ENCODE measurements at regions not wholly inside any gene's neighbourhood (a gene's known extent, or its start where the extent isn't known, plus 50 kb on each side); places are given as distances from the start of the nearest gene placed in this dataset.

GRCh38 chr2:116042530-116042929 lies 1600.1 kb downstream of the DPP10 start:
- H3K36me3 Mint-ChIP-seq (ENCODE audit: low read depth), result no peaks in the 10 kb centered on the region
- DNase-seq (ENCODE audit: low read depth, low spot score), result no peak
- H3K4me1 Mint-ChIP-seq, result no peaks in the 10 kb centered on the region
- H3K27ac Mint-ChIP-seq (ENCODE audit: unreplicated experiment), result no peak overlapping the region
- H3K27me3 Mint-ChIP-seq (ENCODE audit: low read depth), result no peaks in the 10 kb centered on the region
- H3K4me3 Mint-ChIP-seq, result no peak overlapping the region
- peaks cover 3% of the 10 kb centered on the region for H3K9me3 Mint-ChIP-seq
- TF ChIP-seq CTCF (conservative IDR thresholded peaks at IDR 0.05), result no peak

GRCh38 chr2:116057538-116057937 lies 1615.1 kb downstream of the DPP10 start:
- H3K36me3 Mint-ChIP-seq (ENCODE audit: low read depth), result peaks cover 5% of the 10 kb centered on the region
- no peak overlapping the region for H3K27ac Mint-ChIP-seq (ENCODE audit: unreplicated experiment)
- DNase-seq (ENCODE audit: low read depth, low spot score), result no peak
- no peak for TF ChIP-seq CTCF (conservative IDR thresholded peaks at IDR 0.05)
- H3K4me3 Mint-ChIP-seq, result no peak overlapping the region
- H3K4me1 Mint-ChIP-seq, result no peaks in the 10 kb centered on the region
- H3K27me3 Mint-ChIP-seq (ENCODE audit: low read depth), result no peaks in the 10 kb centered on the region
- peaks cover 5% of the 10 kb centered on the region for H3K9me3 Mint-ChIP-seq

GRCh38 chr2:116061023-116061422 lies 1618.6 kb downstream of the DPP10 start:
- no peak overlapping the region for H3K4me3 Mint-ChIP-seq
- H3K27ac Mint-ChIP-seq (ENCODE audit: unreplicated experiment), result no peak overlapping the region
- TF ChIP-seq CTCF (conservative IDR thresholded peaks at IDR 0.05), result no peak
- DNase-seq (ENCODE audit: low read depth, low spot score), result no peak
- H3K27me3 Mint-ChIP-seq (ENCODE audit: low read depth), result no peaks in the 10 kb centered on the region
- no peaks in the 10 kb centered on the region for H3K4me1 Mint-ChIP-seq
- no peaks in the 10 kb centered on the region for H3K36me3 Mint-ChIP-seq (ENCODE audit: low read depth)
- H3K9me3 Mint-ChIP-seq, result no peaks in the 10 kb centered on the region

GRCh38 chr2:116073731-116074130 lies 1631.3 kb downstream of the DPP10 start:
- no peaks in the 10 kb centered on the region for H3K27me3 Mint-ChIP-seq (ENCODE audit: low read depth)
- no peak overlapping the region for H3K27ac Mint-ChIP-seq (ENCODE audit: unreplicated experiment)
- peaks cover 5% of the 10 kb centered on the region for H3K9me3 Mint-ChIP-seq
- no peak for TF ChIP-seq CTCF (conservative IDR thresholded peaks at IDR 0.05)
- no peaks in the 10 kb centered on the region for H3K36me3 Mint-ChIP-seq (ENCODE audit: low read depth)
- H3K4me1 Mint-ChIP-seq, result no peaks in the 10 kb centered on the region
- H3K4me3 Mint-ChIP-seq, result no peak overlapping the region
- no peak for DNase-seq (ENCODE audit: low read depth, low spot score)

GRCh38 chr2:116074161-116074560 lies 1631.7 kb downstream of the DPP10 start:
- TF ChIP-seq CTCF (conservative IDR thresholded peaks at IDR 0.05), result no peak
- H3K4me3 Mint-ChIP-seq, result no peak overlapping the region
- no peaks in the 10 kb centered on the region for H3K36me3 Mint-ChIP-seq (ENCODE audit: low read depth)
- no peaks in the 10 kb centered on the region for H3K4me1 Mint-ChIP-seq
- no peaks in the 10 kb centered on the region for H3K27me3 Mint-ChIP-seq (ENCODE audit: low read depth)
- DNase-seq (ENCODE audit: low read depth, low spot score), result no peak
- H3K9me3 Mint-ChIP-seq, result peaks cover under 1% of the 10 kb centered on the region
- H3K27ac Mint-ChIP-seq (ENCODE audit: unreplicated experiment), result no peak overlapping the region

- peaks cover 24% of the 10 kb centered on the region for H3K4me1 Mint-ChIP-seq
- peak overlapping the region; percentile 75 for H3K27ac Mint-ChIP-seq (ENCODE audit: unreplicated experiment)
- peaks cover 9% of the 10 kb centered on the region for H3K9me3 Mint-ChIP-seq
- DNase-seq (ENCODE audit: low read depth, low spot score), result no peak
- H3K27me3 Mint-ChIP-seq (ENCODE audit: low read depth), result no peaks in the 10 kb centered on the region
- TF ChIP-seq CTCF (conservative IDR thresholded peaks at IDR 0.05), result no peak
- H3K4me3 Mint-ChIP-seq, result no peak overlapping the region
- peaks cover 4% of the 10 kb centered on the region for H3K36me3 Mint-ChIP-seq (ENCODE audit: low read depth)
Measured at GRCh38 chr2:116088236-116088635, 1645.8 kb downstream of the DPP10 start.
